Stimulated activated effector memory CD8-positive, alpha-beta T cell treated with anti-CD3 and anti-CD28 coated beads, Interleukin-12 subunit alpha, Interleukin-12 subunit beta, amount 100 ng/mL, for 72 hours (primary cell): ENCODE measurements at regions not wholly inside any gene's neighbourhood (a gene's known extent, or its start where the extent isn't known, plus 50 kb on each side); places are given as distances from the start of the nearest gene placed in this dataset.

ENCODE experiments used
- ATAC-seq: fragments of 150-1000 bp; cut with Tn5 transposase; 2 replicates; pipeline ENCODE4 v1.10.0; 2021
- DNase-seq, 2 donors: peaks; one replicate each; pipeline ENCODE4 v3.0.0; 2021 to 2022; ENCODE audit warnings: low spot score in 2 of 2
- H3K27ac Mint-ChIP-seq: one replicate; pipeline ENCODE4 v1.8.0; 2022; ENCODE audit warnings: mild to moderate bottlenecking, mixed read lengths
- H3K36me3 Mint-ChIP-seq: one replicate; pipeline ENCODE4 v1.8.0; 2022; ENCODE audit warnings: mild to moderate bottlenecking, mixed read lengths
- H3K4me1 Mint-ChIP-seq: one replicate; pipeline ENCODE4 v1.8.0; 2022; ENCODE audit warnings: mixed read lengths
- H3K4me3 Mint-ChIP-seq: one replicate; pipeline ENCODE4 v1.8.0; 2022; ENCODE audit warnings: mild to moderate bottlenecking, mixed read lengths
- H3K9me3 Mint-ChIP-seq: one replicate; pipeline ENCODE4 v1.8.0; 2022; ENCODE audit warnings: mixed read lengths

GRCh38 chr3:180329847-180330246 is 272.1 kb upstream of the TTC14 start:
- DNase-seq: no peak
- no peaks in the 10 kb centered on the region for H3K9me3 Mint-ChIP-seq
- H3K36me3 Mint-ChIP-seq: no peaks in the 10 kb centered on the region
- ATAC-seq: no peak
- H3K4me3 Mint-ChIP-seq: no peak overlapping the region
- no peak overlapping the region for H3K27ac Mint-ChIP-seq
- no peaks in the 10 kb centered on the region for H3K4me1 Mint-ChIP-seq

- Mint-ChIP-seq H3K4me3 (no peak overlapping the region), H3K4me1 (no peaks in the 10 kb centered on the region), H3K36me3 (no peaks in the 10 kb centered on the region), H3K9me3 (no peaks in the 10 kb centered on the region), H3K27ac (no peak overlapping the region)
- DNase-seq (no peak), ATAC-seq (no peak)
Measured at GRCh38 chr3:180330440-180330839, 271.5 kb upstream of the TTC14 start.

- no peak for ATAC-seq
- Mint-ChIP-seq H3K4me1 (no peaks in the 10 kb centered on the region), H3K9me3 (no peaks in the 10 kb centered on the region), H3K36me3 (no peaks in the 10 kb centered on the region), H3K27ac (no peak overlapping the region), H3K4me3 (no peak overlapping the region)
- no peak for DNase-seq
Measured at GRCh38 chr3:180332608-180333007, 269.4 kb upstream of the TTC14 start.

- no peak overlapping the region for H3K27ac Mint-ChIP-seq
- no peaks in the 10 kb centered on the region for H3K36me3 Mint-ChIP-seq
- H3K9me3 Mint-ChIP-seq: no peaks in the 10 kb centered on the region
- H3K4me3 Mint-ChIP-seq: no peak overlapping the region
- no peak for DNase-seq
- H3K4me1 Mint-ChIP-seq: no peaks in the 10 kb centered on the region
- no peak for ATAC-seq
Measured at GRCh38 chr3:180335050-180335449, 266.9 kb upstream of the TTC14 start.

GRCh38 chr3:180340395-180340794 is 261.6 kb upstream of the TTC14 start:
- Mint-ChIP-seq H3K4me1 (no peaks in the 10 kb centered on the region), H3K9me3 (peaks cover 5% of the 10 kb centered on the region), H3K36me3 (no peaks in the 10 kb centered on the region), H3K27ac (no peak overlapping the region), H3K4me3 (no peak overlapping the region)
- DNase-seq (no peak), ATAC-seq (no peak)

GRCh38 chr3:180341516-180341915 is 260.4 kb upstream of the TTC14 start:
- H3K27ac Mint-ChIP-seq: no peak overlapping the region
- peaks cover 5% of the 10 kb centered on the region for H3K9me3 Mint-ChIP-seq
- H3K4me3 Mint-ChIP-seq: no peak overlapping the region
- DNase-seq: no peak
- H3K4me1 Mint-ChIP-seq: no peaks in the 10 kb centered on the region
- ATAC-seq: no peak
- no peaks in the 10 kb centered on the region for H3K36me3 Mint-ChIP-seq

GRCh38 chr3:180351601-180352000 is 250.4 kb upstream of the TTC14 start:
- ATAC-seq: no peak
- H3K36me3 Mint-ChIP-seq: no peaks in the 10 kb centered on the region
- no peak overlapping the region for H3K27ac Mint-ChIP-seq

GRCh38 chr3:180352261-180352660 is 249.7 kb upstream of the TTC14 start:
- Mint-ChIP-seq H3K36me3 (no peaks in the 10 kb centered on the region), H3K4me3 (no peak overlapping the region), H3K4me1 (no peaks in the 10 kb centered on the region), H3K27ac (no peak overlapping the region), H3K9me3 (peaks cover 2% of the 10 kb centered on the region)
- DNase-seq: no peak
- ATAC-seq: no peak

More at GRCh38 chr3:180351601-180352000, 250.4 kb upstream of the TTC14 start:
- Mint-ChIP-seq H3K9me3 (peaks cover 2% of the 10 kb centered on the region), H3K4me3 (no peak overlapping the region), H3K4me1 (no peaks in the 10 kb centered on the region)
- DNase-seq: no peak

GRCh38 chr3:180354214-180354613 is 247.7 kb upstream of the TTC14 start:
- no peak overlapping the region for H3K4me3 Mint-ChIP-seq
- peaks cover 2% of the 10 kb centered on the region for H3K9me3 Mint-ChIP-seq

GRCh38 chr3:180358179-180358578 is 243.8 kb upstream of the TTC14 start:
- Mint-ChIP-seq H3K4me3 (no peak overlapping the region), H3K27ac (no peak overlapping the region), H3K36me3 (no peaks in the 10 kb centered on the region), H3K9me3 (peaks cover 2% of the 10 kb centered on the region), H3K4me1 (no peaks in the 10 kb centered on the region)
- ATAC-seq (no peak), DNase-seq (no peak)

More at GRCh38 chr3:180354214-180354613, 247.7 kb upstream of the TTC14 start:
- Mint-ChIP-seq H3K27ac (no peak overlapping the region), H3K4me1 (no peaks in the 10 kb centered on the region), H3K36me3 (no peaks in the 10 kb centered on the region)
- DNase-seq (no peak), ATAC-seq (no peak)

- ATAC-seq: no peak
- no peak overlapping the region for H3K4me3 Mint-ChIP-seq
- no peak for DNase-seq
- no peaks in the 10 kb centered on the region for H3K36me3 Mint-ChIP-seq
- H3K4me1 Mint-ChIP-seq: no peaks in the 10 kb centered on the region
- peaks cover 2% of the 10 kb centered on the region for H3K9me3 Mint-ChIP-seq
- no peak overlapping the region for H3K27ac Mint-ChIP-seq
Measured at GRCh38 chr3:180359061-180359952, 242.7 kb upstream of the TTC14 start.

- DNase-seq (no peak), ATAC-seq (no peak)
- Mint-ChIP-seq H3K9me3 (peaks cover 2% of the 10 kb centered on the region), H3K36me3 (no peaks in the 10 kb centered on the region), H3K27ac (no peak overlapping the region), H3K4me1 (no peaks in the 10 kb centered on the region), H3K4me3 (no peak overlapping the region)
Measured at GRCh38 chr3:180359953-180360279, 242.0 kb upstream of the TTC14 start.

- Mint-ChIP-seq H3K9me3 (peaks cover 4% of the 10 kb centered on the region), H3K27ac (no peak overlapping the region), H3K36me3 (no peaks in the 10 kb centered on the region), H3K4me3 (no peak overlapping the region), H3K4me1 (no peaks in the 10 kb centered on the region)
- no peak for ATAC-seq
- DNase-seq: no peak
Measured at GRCh38 chr3:180362081-180362480, 239.9 kb upstream of the TTC14 start.

GRCh38 chr3:180375831-180376230 is 226.1 kb upstream of the TTC14 start:
- no peaks in the 10 kb centered on the region for H3K4me1 Mint-ChIP-seq
- DNase-seq: no peak
- peaks cover 3% of the 10 kb centered on the region for H3K9me3 Mint-ChIP-seq
- no peak overlapping the region for H3K4me3 Mint-ChIP-seq
- no peak overlapping the region for H3K27ac Mint-ChIP-seq
- ATAC-seq: no peak
- H3K36me3 Mint-ChIP-seq: no peaks in the 10 kb centered on the region

- ATAC-seq: no peak
- Mint-ChIP-seq H3K36me3 (no peaks in the 10 kb centered on the region), H3K9me3 (peaks cover 3% of the 10 kb centered on the region), H3K4me1 (no peaks in the 10 kb centered on the region), H3K4me3 (no peak overlapping the region), H3K27ac (no peak overlapping the region)
- no peak for DNase-seq
Measured at GRCh38 chr3:180378496-180378895, 223.5 kb upstream of the TTC14 start.

GRCh38 chr3:180382638-180383180 is 219.3 kb upstream of the TTC14 start:
- H3K4me1 Mint-ChIP-seq: no peaks in the 10 kb centered on the region
- H3K27ac Mint-ChIP-seq: no peak overlapping the region
- DNase-seq (no peak), ATAC-seq (no peak)
- H3K36me3 Mint-ChIP-seq: no peaks in the 10 kb centered on the region
- H3K4me3 Mint-ChIP-seq: no peak overlapping the region
- H3K9me3 Mint-ChIP-seq: peaks cover 3% of the 10 kb centered on the region
